Hepatocyte (in vitro differentiated cells): ENCODE measurements at regions not wholly inside any gene's neighbourhood (a gene's known extent, or its start where the extent isn't known, plus 50 kb on each side); places are given as distances from the start of the nearest gene placed in this dataset.

ENCODE experiments used
- CTCF ChIP-seq: fragments of 200-600 bp; sonication (generic); IDR thresholded peaks from 2 replicates; pipeline ENCODE4 v1.5.1; 2016; ENCODE audit warnings: antibody characterized with exemption, mild to moderate bottlenecking; ENCODE audit not compliant: poor library complexity
- EZH2 ChIP-seq: fragments of 200-600 bp; sonication (generic); IDR thresholded peaks from 2 replicates; pipeline ENCODE4 v1.6.1; 2016; ENCODE audit warnings: antibody characterized with exemption, mild to moderate bottlenecking, borderline replicate concordance

GRCh38 chr6:100952006-100952405 lies 70.9 kb upstream of the ASCC3 start:
- TF ChIP-seq CTCF (no peak), EZH2 (no peak)
